ENCODE measurements at regions not wholly inside any gene's neighbourhood (a gene's known extent, or its start where the extent isn't known, plus 50 kb on each side); places are given as distances from the start of the nearest gene placed in this dataset.

DNA sequence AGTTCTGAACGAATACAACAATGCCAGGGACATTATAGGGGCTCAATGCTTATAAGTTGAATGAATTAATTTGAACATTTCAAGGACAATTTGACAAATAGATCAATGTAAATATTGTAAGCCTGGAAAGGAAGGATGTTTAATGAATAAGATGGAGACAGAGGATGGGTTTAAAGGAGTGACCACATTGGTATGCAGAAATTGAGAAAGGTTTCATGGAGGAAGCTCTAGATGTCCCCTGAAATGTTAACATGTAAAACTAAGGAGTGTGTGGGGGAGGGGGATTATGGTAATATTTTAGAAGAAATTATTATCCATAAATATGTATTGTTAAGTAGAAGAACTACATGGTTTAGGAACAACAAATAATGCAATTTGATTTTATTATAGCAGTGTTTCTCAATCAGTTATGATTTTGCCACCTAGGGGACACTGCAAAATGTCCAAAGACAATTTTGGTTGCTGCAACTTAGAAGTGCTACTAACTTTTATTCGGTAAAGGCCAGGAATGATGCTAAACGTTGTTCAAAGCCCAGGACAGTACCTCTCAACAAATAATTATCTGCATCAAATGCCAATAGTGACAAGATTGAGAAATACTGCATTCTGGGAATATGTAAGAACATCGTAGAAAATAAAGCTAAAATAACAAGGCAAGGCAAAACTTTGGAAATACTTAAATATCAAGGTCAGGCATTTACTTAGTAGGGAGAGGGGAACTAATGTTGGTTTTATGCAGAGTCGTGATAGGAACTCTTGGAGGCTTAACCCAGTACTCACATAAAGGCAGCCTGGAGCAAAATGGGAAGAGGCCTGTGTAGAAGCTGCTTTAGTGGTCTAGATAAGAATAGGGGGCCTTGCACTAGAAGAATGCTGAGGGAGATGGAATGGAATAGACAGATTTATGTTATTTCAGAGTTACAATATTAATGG is 686.9 kb upstream of the CITED2 start:
- no peak for DNase-seq

DNA sequence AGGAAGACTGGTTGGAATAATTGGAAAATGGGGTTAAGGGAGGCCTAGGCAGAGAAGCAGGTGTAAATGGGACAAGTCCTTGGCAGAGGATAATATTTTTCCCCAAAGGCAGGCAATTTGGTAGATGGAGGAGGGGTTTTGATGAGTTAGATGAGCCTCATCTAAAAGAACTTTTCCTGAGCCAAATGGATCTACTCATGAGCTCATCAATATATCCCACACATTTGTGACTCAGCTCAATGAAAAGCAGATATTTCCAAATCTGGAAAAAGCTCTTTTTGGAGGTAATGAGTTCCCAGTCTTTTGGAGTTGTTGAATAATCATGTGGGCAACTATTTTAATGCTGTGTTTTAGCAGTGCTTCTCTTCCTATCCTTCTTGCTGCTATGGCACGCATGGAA is 685.5 kb upstream of the CITED2 start:
- DNase-seq = no peak

DNA sequence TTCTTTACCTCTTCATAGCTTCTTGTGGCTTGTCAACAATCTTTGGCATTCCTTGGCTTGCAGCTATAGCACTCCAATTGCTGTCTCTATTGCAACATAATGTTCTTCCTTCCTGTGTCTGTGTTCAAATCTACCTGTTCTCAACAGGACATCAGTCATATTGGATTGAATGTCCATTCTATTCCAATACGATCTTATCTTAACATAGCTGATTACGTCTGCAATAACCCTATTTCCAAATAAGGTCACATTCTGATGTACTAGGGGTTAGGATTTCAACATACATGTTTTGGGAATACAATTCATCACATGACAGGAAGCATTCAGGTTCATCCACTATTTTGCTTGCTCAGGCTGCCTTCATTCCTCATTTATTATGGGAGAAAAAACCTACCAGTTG is 684.4 kb upstream of the CITED2 start:
- no peak for DNase-seq

DNA sequence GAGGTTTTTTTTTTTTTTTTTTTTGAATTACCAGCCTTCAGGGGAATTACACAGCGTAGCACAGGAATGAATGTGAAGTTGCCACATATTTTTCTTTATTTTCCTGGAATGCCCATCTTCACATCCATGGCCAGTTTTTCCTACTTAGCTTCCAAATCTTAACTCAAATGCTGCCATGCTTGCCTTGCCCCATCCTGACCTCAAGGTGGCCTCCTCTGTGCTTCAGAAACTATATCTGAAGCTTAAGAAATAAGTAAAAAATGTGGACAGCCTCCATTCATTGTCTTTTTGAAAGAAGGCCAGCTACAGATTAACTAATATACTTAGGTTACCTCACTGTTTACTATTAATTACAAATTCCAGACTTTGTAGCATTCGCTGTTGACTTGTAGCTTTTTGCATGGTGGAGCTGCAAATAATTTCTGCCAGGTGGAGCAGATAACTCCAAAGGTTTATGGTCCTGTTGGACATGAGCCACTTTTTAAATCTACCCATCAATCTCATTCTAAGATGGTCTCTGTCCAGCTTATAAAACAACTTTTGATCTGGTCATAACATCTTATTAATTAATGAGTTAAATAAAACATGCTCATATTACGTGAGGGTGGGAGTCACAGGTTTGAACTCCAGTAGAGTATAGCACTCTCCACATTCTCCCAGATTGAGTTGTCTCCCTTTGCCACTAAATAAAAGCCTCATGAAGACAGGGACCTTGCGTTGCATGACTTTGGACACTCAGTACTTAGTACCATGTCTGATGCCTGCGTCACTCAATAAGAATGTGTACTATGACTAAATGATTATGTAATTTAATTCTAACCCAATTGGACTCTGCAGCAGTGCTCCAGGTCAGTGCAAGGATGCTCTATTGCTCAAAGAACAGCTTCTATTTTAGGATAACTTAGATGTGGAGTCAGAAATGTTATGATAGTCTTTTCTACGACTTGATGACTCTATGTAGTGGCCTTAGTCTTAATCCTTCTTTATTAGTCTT is 678.6 kb upstream of the CITED2 start:
- no peak for DNase-seq

DNA sequence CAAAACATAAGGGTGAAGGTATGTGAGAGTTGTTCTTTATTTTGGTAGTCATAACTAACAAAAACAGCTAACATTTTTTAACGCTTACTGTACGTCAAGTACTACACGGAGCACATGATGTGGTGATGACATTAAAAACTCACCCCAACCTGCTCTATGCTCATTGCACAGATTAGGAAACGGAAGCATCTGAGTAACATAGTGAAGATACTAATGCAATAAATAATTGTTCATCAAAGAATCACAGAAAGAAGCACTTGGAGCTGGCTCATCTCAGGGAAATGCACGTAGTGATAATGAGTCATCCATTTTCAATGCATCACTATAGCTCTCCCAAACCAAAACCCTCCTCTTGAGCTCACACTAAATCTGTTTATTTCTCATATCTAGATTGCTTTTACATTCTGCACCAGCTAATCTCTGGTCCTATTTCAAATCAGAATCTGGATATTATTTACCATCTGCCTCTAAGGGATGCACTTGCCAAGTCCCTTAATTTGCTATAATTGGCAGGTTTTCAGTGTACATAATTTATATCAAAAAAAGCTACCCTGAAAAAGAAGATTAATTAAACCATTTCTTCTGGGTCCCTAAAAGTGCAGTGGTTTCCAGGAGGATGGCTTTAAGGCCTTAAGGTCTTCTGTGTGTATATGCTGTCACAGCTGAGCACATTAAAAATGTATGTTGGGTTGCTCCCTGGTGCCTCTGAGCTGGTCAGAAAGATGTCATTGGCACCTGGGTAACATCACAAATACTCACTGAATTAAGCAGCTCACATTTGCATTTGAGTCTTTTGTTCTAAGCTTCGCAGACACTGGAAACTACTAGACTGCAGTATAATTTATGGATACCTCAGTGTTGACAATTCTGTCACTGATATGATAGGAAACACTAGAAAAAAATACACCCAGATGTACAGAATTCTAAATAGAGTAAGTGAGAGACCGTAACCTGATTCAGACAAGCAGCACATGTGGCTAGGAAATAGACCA is 677.4 kb upstream of the CITED2 start:
- no peak for DNase-seq

DNA sequence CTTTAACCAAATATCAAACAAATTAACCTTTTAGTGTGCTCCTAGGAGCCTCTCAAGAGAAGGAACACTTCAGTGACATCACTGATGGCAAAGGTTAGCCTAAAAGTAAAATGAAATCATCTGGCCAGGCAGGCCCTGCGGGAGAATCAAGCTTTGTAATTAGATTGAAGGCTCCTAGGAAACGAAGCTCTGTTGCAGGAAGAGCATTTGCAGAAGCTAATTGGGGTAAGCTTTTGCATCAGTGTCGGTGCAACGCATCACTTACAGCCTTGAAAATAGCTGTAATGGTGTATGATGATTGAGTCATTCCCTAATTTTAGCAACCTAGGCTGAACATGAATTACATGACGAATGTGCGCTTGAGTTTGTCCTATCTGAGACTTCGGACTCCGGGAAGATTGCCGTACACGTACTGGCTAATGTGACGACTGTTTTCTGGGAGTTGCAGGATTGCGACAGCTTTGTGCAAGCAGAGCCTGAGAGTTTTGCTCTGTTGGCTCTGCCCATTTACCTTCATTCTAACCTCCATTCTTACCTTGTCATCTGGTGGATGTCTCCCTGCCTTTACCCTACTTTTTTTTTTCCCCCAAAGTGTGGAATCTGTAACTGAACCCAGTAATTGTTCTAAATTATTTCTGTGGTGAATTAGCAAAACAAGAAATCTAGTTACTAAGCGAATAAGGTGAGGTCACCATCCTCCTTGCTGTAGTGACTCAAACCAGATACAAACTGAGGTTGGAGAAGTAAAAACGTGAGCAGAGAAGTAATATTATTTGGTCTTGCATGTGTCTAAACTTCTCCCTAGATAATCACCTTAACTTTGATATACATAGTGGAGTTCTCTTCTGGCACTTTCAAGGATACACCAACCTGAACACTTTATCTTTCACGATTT is 675.9 kb upstream of the CITED2 start:
- no peak for DNase-seq

DNA sequence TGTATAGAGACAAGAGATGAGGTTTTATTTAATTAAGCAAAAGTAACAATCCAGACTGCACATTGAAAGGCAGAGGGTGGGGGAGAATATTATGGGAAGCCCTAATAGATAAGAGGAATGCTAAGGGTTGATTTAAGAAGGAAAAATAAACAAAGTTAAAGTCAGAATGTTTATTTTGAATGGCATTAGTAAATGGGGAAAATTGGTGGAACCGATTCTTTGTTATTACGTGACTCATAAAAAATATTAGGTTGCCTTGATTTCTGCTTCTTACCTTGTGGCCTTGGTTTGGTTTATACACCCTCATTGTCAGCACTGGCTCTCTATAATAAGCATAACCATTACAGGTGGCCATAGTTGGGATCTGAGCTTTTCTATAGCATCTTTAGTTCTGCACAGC is 674.8 kb upstream of the CITED2 start:
- DNase-seq = no peak

DNA sequence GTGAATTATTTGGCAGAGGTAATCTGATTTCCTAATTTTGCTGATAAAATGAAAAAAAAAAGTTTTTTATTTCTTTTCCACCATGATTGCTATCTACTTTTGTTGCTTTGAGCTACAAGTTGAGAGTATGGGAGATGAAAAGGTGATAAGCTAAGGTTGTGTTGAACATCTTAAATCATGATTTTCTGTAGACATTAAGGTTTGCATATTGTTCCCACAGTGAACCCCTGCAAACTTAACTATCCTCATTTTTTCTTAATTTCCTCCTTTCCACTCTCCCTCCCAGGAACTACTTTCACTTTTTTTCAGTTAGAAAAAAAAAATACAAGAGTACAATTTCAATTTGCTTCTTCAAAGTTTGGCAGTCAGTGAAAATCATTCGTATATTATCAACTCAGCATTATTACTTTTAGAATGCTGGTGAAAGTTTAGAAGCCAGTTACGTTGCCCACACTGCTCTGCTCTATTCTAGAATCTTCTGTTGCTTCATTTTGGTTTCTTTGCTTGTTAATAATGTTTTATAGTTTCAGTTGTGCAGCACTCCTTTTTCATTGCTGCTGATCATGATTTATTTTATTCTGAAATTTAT is 673.8 kb upstream of the CITED2 start:
- DNase-seq = no peak

DNA sequence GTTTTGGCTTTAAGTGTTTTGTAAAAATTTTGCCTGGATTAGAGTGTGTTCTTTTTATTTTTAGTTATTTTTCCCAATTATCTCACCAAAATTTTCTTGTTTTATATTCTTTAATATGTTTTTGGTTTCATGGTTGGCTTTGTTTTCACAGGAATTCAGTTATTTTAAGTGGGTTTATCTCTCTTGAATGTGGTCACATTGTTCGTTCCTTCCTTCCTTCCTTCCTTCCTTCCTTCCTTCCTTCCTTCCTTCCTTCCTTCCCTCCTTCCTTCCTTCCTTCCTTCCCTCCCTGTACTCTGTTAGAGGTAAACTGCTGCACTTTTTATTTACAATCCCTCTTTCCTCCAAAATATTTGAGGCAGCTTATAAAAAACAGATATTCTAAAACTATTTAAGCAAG is 672.9 kb upstream of the CITED2 start:
- no peak for DNase-seq

DNA sequence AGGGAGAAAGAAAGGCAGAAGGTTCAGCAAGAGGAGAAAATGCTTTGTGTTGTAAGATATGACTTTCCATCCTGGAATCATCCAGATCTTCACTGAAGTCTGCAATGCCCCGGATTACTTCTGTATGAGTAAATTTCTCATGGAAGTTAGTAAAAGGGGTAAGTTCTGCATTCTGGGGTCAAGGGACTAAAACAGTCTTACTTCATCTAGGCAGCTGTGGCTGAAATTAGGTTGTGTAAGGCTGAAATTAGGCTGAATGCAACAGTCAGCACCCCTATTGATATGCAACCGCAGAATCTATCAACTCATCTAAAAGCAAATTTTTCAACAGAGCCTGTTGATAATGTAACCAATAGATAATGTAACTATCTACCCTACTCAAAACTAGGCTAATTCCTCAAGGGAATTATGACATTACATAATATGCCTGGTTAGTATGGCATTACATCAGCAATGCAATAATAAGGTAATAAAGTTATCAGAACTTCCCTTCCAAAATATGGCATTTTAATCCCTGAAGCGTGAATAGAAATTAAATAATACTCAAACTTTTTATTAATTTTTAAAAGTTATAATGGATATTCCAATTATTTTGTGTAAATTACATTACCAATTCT is 671.7 kb upstream of the CITED2 start:
- DNase-seq = peak; percentile 3

DNA sequence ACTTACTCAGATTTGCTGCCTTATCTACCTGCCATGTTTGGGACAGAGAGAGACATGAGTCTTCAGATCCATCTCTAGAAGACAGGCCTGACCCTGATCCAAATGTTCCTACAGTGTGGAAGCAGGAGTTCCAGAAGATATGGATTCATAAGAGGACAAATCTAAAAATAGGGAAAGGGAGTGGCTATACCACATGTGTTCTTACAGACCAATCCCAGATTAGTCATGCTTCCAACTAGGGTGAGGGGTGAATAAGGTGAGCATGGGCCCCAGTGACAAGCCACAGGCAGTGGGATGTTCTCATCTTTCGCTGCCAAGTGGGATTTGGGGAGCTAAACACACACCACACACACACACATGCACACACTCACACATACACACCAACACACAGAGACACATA is 670.7 kb upstream of the CITED2 start:
- no peak for DNase-seq

DNA sequence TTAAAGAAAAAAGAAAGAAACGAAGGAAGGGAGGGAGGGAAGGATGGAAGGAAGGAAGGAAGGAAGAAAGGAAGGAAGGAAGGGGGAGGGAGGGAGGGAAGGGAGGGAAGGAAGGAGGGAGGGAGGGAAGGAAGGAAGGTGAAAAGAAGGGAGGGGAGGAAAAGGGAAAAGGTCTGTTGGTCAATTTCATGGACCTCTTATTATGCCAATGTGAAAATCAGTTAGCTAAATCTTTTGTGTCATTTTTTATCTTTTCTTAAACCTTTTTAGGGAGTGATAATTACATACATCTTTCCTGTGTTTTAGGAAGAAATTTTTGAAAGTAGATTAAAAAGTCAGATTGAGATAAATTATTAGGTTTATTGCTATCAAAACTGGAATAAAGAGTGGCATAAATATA is 670.2 kb upstream of the CITED2 start:
- no peak for DNase-seq

DNA sequence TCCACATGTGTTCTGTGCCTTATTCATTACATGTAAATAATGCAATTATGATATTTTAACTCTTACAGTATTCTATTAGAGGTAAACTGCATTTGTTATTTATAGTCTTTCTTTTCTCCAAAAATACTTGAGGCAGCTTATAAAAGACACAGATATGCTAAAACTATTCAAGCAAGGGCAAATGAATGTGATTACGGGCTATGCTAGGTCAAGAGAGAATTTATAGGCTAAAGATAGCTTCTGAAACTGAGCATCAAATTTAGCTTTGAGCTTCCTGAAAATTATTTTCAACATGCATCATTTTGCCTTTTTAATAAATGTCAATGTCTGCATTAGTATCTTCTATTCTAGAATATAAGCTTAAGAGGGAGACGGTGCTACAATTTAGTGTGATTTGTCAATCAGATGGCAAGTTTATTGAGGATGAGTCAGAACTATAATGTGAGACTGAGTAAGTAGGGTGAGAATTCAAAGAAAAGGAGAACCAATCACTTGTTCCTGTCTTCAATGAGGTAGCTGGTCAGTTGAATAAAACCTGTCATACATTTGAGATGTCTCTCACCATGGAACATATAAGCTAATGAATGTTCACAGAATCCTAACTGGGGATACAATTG is 669.4 kb upstream of the CITED2 start:
- peak; percentile 35 for DNase-seq

DNA sequence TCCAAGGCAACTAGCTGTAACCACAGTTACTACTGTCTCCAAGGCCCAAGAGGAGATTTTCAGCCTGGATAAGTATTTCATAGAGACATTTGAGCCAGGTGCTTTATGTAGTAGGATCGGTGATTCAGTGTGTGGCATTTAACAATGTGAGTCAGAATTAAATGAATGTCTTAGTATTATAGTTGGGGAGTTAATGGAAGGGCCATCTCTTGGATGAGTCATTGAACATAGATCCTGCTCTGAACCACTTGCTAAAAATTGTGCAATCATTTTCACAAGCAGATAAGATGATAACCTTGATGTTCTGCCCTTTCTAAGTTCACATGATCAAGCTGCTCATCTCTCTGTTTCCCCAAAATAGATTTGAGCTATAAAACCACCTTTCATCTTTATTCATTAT is 668.9 kb upstream of the CITED2 start:
- DNase-seq = peak; percentile 60

DNA sequence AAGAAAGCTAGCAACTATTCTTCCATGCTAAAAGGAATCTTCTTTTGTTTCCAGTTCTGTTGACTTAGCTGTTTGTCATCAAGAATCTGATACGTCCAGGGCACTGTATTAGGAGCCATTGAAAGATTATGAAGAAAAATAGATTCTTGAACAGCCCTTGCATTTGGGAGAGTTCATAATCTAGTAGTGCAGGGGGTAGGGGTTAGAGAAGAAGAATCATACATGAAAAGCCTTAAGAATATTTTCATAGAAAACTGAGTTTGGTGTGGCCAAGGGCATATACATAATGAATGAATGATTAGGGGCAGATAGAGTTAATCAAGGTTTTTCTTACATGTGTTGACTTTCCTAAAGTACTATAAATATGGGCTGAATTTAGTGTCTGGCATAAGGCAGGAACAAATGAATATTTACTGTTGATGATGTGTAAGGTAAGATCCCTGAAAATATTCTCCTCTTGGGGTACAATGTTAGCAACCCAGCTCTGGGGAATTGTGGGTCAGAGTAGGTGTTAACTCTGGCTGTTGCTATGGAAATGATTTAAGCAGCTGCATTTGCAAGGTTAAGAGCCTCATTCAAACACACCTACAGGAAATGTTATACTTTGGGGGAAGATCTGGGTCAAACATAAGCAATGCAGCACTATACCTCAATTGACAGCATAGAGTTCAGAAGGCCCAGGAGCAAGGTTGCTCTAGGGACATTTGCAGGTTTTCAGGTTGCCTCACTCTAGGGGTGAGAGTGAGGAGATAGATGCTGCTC is 667.3 kb upstream of the CITED2 start:
- DNase-seq = no peak

DNA sequence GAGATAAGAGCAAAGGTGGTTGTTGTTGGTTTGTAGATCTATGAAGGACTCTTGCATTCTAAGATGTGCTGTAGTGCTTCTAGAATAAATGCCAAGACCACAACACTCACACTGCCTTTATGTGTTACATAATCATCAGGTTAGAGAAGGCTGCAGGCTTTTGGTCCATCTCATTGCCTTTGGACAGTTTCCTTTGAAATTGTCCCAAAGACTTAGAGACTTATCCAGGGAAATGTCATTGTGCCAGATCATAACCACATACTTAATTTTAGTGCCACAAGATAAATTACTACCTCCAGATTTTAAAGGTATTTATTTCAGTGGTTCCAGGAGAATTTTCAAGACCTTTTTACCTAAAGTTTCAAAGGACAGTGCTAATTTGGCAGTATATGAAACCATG is 666.6 kb upstream of the CITED2 start:
- no peak for DNase-seq

DNA sequence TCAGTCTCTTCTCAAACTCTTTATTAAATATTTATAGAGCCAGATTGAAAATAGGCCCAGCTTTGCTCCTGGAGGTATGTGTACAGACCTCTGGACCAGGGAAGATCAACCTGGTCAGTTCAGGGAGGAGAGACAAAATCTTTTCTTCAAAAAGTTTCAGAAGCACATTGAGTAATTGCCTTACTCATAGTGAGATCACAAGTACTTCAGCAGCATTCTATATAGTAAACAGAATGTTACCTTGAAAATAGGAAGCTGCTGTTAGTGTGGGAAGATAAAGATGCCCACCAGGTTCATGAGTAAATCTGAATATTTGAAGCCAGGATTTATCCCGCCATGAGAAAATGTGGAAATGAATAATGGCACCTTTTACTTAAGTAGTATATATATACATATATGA is 665.9 kb upstream of the CITED2 start:
- no peak for DNase-seq

DNA sequence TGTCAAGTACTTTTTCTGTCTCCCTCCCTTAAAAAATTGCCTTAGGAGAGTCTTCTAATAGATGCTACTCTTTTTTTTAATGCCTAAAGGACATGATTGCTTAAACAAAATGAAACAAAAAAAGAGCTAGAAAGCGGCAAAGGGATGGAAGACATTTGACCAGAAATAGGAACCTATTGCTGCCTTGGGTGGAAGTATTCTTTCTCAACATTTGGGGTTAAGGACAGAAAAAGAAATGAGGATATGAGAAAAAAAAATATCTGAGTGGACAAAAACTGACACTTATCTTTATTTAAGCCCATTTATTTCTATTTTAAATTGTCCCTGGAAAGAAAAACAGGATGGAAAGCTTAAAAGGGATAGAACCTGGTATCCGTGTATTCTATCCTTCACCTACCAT is 664.9 kb upstream of the CITED2 start:
- peak; percentile 69 for DNase-seq

DNA sequence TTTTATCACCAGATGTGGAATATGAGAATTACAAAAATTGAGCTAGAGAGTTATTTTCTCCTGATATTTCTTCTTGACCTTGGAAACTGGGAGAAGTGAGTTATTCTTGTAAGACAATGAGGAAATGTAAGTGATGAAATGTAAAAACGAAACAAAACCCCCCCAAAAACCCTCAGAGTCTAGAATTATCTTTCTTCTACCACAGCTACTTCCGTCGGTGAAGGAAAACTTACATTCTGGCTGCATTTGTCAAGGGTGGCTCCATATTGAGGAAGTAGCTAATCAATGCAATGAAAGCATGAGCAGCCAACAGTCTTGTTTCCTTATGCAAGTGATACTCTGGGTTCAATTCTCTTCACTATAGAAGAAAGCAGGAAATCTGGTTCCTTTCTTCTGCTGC is 661.7 kb upstream of the CITED2 start:
- peak; percentile 53 for DNase-seq

Data from SIG-M5 (cell line).